ENCODE measurements at regions not wholly inside any gene's neighbourhood (a gene's known extent, or its start where the extent isn't known, plus 50 kb on each side); places are given as distances from the start of the nearest gene placed in this dataset.

DNA sequence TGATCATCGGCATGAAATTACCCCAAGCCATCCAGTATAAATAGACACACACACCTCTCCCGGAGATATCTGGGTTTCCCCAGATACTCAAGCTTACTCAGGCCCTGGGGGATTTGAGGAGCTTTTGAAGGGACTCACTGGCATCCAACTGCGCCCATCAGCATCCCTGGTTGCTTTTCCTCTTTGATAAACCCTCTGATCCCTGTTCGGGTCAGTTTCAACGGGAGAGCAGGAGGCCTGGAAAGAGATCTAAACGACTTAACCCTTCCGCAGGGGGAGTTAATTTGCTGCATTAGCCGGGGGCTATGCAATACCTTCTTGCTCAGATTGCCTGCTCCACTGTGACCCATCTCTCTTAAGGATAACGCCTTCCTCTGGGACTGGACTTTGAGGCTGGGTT lies 76.6 kb downstream of the MAF start:
- DNase-seq (ENCODE audit: low read depth in 1 of 2, low spot score in 1 of 2): no peak
- no peaks in the 10 kb centered on the region for H3K9me3 ChIP-seq (ENCODE audit: low read depth)
- no peak overlapping the region for H3K27ac ChIP-seq
- H3K27me3 ChIP-seq: no peaks in the 10 kb centered on the region
- no peaks in the 10 kb centered on the region for H3K4me1 ChIP-seq (ENCODE audit: low read depth)
- TF ChIP-seq, protein P1, sequence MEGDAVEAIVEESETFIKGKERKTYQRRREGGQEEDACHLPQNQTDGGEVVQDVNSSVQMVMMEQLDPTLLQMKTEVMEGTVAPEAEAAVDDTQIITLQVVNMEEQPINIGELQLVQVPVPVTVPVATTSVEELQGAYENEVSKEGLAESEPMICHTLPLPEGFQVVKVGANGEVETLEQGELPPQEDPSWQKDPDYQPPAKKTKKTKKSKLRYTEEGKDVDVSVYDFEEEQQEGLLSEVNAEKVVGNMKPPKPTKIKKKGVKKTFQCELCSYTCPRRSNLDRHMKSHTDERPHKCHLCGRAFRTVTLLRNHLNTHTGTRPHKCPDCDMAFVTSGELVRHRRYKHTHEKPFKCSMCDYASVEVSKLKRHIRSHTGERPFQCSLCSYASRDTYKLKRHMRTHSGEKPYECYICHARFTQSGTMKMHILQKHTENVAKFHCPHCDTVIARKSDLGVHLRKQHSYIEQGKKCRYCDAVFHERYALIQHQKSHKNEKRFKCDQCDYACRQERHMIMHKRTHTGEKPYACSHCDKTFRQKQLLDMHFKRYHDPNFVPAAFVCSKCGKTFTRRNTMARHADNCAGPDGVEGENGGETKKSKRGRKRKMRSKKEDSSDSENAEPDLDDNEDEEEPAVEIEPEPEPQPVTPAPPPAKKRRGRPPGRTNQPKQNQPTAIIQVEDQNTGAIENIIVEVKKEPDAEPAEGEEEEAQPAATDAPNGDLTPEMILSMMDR (IDR thresholded peaks at IDR 0.05; ENCODE audit: low read depth, low read length): no peak
- H3K36me3 ChIP-seq: no peaks in the 10 kb centered on the region
- no peak overlapping the region for H3K4me3 ChIP-seq

DNA sequence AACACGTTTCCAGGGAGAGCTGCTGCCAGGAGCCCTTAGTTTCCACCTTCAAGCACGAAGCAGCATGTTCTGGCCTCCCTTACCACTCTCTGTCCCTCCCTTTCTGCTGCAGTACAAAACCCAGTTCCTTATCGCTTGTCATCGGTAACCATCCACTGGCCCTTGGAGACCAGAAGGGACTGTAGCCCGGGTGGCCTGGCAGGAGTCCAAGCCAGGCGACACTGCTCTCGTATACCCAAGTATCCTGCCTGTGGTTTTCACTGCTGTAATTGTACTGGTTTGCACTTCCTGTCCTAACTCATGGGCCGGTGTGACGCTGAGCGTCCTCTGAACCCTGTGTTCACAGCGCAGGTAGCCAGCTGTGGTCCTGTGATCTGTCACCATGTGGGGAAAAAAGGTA lies 81.1 kb downstream of the MAF start:
- Histone ChIP-seq H3K4me1 (ENCODE audit: low read depth) (no peaks in the 10 kb centered on the region), H3K9me3 (ENCODE audit: low read depth) (no peaks in the 10 kb centered on the region), H3K27ac (no peak overlapping the region), H3K27me3 (no peaks in the 10 kb centered on the region), H3K4me3 (no peak overlapping the region), H3K36me3 (no peaks in the 10 kb centered on the region)
- peak in 1 of 2 donors; percentile 22 for DNase-seq (ENCODE audit: low read depth in 1 of 2, low spot score in 1 of 2)
- TF ChIP-seq, protein P1 (IDR thresholded peaks at IDR 0.05; ENCODE audit: low read depth, low read length): no peak

DNA sequence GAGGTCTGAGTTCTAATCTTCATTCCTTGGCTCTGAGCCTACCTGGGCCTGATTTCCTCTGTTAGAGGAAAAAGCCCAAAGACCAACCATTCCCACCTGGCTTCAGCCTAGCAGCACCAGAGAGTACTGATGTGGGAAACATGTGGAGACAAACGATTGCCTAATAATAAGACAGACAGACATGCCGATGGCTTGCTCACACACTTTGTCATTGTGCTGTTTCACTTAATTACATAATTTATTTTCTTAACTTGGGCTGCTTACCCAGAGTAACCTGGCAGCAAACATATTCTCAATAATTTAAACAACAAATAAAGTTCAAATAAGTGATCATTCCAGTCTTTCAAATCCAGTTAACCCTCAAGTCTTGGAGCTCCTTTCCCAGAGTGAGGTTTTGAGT lies 83.4 kb downstream of the MAF start:
- H3K9me3 ChIP-seq (ENCODE audit: low read depth): no peaks in the 10 kb centered on the region
- H3K4me1 ChIP-seq (ENCODE audit: low read depth): no peaks in the 10 kb centered on the region
- H3K27ac ChIP-seq: no peak overlapping the region
- TF ChIP-seq, protein P1 (IDR thresholded peaks at IDR 0.05; ENCODE audit: low read depth, low read length): no peak
- no peaks in the 10 kb centered on the region for H3K27me3 ChIP-seq
- no peak overlapping the region for H3K4me3 ChIP-seq
- no peak for DNase-seq (ENCODE audit: low read depth in 1 of 2, low spot score in 1 of 2)
- no peaks in the 10 kb centered on the region for H3K36me3 ChIP-seq

DNA sequence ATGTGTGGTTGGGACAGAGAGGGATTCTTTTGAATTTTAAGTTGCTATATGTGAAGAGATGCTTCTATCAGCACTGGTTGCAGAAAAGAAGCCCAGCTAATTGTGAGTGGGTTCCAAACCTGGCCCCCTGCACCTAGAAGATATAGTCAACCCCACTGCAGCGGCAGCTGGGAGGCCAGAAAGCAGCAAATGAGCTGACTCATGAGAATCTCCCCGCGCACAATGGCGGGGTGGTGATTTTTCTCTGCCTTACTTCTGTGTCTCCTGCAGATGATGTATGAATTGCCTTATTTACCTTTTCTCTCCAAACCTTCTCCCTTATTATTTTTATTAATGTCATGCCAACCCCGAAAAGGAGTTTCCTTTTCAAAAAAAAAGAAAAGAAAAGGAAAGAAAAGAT lies 89.7 kb downstream of the MAF start:
- H3K4me3 ChIP-seq: no peak overlapping the region
- no peaks in the 10 kb centered on the region for H3K4me1 ChIP-seq (ENCODE audit: low read depth)
- no peaks in the 10 kb centered on the region for H3K9me3 ChIP-seq (ENCODE audit: low read depth)
- no peaks in the 10 kb centered on the region for H3K36me3 ChIP-seq
- no peaks in the 10 kb centered on the region for H3K27me3 ChIP-seq
- DNase-seq (ENCODE audit: low read depth in 1 of 2, low spot score in 1 of 2): no peak
- TF ChIP-seq, protein P1 (IDR thresholded peaks at IDR 0.05; ENCODE audit: low read depth, low read length): no peak
- H3K27ac ChIP-seq: no peak overlapping the region

DNA sequence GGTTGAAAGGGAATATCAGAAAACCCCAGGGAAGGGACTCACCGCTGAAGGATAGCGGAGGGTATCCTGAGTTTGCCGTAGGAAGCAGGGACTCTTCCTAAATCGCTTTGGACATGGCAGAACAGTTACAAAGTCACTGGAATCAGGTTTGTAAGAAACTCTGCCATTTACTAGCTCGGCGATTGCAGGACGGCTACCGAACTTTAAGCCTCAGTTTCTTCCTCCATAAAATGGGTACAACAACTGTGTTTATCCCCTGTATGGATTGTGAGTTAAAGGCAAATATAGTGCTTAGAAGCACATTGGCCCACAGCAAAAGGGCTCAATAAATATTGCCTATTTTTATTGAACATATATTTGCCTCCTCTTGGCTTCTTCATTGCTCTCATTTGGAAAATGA lies 90.6 kb downstream of the MAF start:
- H3K27ac ChIP-seq: no peak overlapping the region

More for the DNA sequence above, 90.6 kb downstream of the MAF start:
- Histone ChIP-seq H3K27me3 (no peaks in the 10 kb centered on the region), H3K36me3 (no peaks in the 10 kb centered on the region), H3K4me1 (ENCODE audit: low read depth) (no peaks in the 10 kb centered on the region), H3K9me3 (ENCODE audit: low read depth) (no peaks in the 10 kb centered on the region), H3K4me3 (no peak overlapping the region)
- TF ChIP-seq, protein P1 (IDR thresholded peaks at IDR 0.05; ENCODE audit: low read depth, low read length): no peak
- no peak for DNase-seq (ENCODE audit: low read depth in 1 of 2, low spot score in 1 of 2)
